ENCODE measurements at regions not wholly inside any gene's neighbourhood (a gene's known extent, or its start where the extent isn't known, plus 50 kb on each side); places are given as distances from the start of the nearest gene placed in this dataset.

DNA sequence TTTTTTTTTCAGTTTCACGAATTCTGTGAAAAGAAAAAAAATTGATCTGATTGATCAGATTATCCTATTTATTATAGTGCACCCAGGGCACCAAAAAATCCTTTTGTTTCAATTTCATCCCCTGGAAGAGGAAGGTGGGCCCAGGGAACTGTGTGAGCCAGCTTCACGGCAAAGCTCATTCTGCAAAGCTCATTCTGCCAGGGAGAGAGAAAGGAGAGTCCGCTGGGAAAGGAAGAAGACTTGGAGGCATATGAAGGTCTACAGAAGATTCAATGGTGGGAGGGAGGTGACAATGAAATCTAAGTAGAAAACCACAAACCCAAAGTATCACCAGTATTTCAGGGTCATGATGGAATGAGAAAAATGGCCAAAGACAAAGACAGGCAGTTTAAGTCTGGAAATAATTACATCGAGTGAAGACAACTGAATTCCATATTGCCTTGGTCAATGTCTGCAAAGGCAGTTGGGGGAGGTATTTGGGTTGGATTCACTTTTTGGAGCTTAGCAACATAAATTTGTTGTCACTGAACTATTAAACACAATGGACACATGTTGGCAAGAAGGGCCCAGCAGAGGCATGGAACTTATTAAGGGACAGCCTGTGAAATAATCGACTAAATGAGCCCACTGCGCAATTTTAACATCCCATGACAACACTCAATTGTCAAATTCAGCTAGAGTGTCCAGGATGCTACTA lies 587.8 kb upstream of the MKI67 start:
- DNase-seq (ENCODE audit: low spot score), result no peak

- no peak for DNase-seq (ENCODE audit: low spot score)
Observed at GRCh38 chr10:128714644-128715415, 588.6 kb upstream of the MKI67 start.

DNA sequence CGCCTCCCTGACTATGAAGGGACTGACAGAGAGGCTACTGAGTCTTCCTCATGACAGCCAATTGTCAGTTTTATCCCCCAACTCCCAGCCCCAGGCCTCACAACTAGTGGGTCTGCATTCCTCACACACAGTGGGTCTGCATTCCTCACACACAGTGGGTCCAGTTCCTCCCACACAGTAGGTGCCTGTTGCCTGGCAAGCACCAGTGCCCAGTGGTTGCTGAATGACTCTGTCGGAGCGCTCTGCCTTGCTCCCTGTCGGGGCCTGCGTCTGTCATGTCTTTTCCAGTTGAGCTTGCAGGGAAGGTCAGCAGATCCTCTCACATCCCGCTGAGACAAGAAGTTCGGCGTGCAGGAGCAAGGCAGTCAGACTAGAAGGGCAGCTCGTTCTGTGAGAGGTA lies 590.0 kb upstream of the MKI67 start:
- no peak for DNase-seq (ENCODE audit: low spot score)

- DNase-seq (ENCODE audit: low spot score), result no peak
Observed at GRCh38 chr10:128721963-128722445, 595.8 kb upstream of the MKI67 start.

DNA sequence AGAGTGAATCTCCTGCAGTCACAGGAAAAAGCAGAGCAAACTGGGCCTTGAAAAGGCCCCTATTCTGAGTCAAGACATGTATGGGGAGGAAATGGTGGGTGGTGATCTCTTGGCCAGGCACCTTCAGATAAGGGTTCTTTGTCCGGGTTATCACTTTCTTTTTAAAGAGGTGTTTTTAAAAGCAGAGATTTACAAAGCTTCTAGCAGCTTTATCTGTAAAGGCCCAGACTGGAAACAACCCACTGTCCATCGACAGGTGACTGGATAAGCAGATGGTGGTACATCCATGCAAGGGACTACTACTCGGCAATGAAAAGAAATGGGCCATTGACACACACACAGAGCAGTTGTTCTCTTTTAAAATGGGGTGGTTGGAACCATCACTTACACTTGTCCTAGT lies 596.7 kb upstream of the MKI67 start:
- no peak for DNase-seq (ENCODE audit: low spot score)

DNA sequence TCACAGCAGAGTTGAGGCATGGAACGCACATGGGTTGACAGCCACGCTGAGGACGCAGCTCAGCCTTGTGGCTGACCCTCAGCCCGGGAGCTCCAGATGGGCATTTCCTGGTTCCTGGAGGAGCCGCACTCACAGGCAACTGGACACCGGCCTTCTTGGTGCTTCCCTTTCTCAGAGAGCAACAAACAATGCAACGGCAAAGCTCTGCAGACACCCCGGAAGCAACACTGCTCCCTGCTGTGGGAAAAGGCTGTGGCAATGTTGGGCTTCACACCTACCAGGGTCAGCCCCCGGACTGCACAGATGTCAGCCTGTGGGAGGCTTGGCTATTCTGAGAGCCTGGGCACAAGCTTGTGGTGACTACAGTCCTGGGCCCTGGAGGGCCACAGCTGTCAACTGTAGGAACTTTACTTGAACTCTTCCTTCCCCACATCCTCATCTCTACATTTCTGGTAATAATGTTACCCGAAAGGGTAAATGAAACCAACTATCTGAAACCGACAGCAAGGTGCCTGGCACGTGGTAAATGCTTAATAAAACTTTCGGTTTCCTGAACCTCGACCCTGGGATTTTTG lies 597.5 kb upstream of the MKI67 start:
- DNase-seq (ENCODE audit: low spot score), result no peak

GRCh38 chr10:128725531-128725930 lies 599.3 kb upstream of the MKI67 start:
- no peak for DNase-seq (ENCODE audit: low spot score)

- DNase-seq (ENCODE audit: low spot score), result no peak
Observed at GRCh38 chr10:128727114-128727513, 600.9 kb upstream of the MKI67 start.

GRCh38 chr10:128729910-128730420 lies 603.7 kb upstream of the MKI67 start:
- no peak for DNase-seq (ENCODE audit: low spot score)

DNA sequence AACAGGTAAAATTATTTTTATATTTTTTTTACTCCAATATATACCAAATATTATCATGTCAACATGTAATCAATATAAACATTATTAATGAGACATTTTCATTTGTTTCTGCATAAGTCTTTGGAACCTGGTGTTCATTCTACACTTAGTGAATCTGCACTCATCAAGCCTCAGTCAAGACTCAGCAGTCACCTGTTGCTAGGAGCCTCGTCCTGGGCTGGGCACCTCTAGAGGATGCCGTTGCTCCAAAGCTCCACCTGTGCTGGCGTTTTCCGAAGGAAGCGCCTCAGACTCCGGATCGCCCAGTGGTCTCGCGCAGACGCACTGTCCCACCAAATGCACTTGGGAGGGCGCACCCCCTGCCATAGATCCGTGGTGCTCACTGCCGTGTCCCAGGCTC lies 604.7 kb upstream of the MKI67 start:
- DNase-seq (ENCODE audit: low spot score), result no peak

- DNase-seq (ENCODE audit: low spot score), result no peak
Observed at GRCh38 chr10:128734161-128734560, 607.9 kb upstream of the MKI67 start.

DNA sequence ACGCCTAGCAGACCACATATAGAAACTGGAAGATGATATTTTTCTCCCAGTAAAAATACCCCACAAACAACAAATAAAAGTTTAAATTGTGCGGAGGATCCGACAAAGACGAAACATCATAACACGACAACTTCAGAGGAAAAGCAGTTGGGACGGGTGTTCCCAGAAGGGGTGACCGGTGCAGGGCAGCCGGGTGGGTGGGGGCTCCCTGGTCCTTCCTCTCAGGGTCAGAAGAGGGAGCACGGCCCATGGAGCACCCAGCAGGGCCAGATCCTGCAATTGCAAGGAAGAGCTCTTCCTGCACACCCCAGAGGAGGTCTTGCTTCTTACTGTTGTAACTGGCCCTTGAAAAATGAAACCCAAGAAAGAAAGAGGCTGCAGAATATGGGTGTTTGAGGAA lies 608.5 kb upstream of the MKI67 start:
- DNase-seq (ENCODE audit: low spot score), result no peak

GRCh38 chr10:128735996-128736395 lies 609.8 kb upstream of the MKI67 start:
- no peak for DNase-seq (ENCODE audit: low spot score)

DNA sequence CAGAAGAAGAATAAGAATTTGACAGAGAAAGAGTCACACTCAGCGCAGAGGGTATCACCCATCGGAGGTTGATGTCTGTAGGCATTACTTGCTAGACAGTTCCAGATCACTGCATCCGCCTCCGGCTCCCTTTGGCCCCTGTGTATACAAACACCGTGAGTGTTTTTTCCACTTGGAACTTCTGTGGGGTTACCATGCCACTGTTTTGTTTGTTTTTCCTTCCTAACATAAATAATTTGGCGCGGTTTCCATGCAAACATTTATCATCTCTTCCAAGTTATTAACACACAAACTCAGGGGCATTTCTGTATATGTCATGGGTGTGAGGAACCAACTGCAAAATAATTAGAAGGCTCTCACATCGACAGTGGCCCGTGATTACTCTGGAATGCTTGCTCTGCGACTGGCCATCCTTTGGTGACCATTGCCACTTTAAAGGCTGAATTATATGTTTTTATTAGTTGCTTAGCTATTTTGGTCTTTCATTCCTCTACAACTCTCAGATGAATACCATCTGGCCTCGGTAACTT lies 612.2 kb upstream of the MKI67 start:
- DNase-seq (ENCODE audit: low spot score), result no peak

- DNase-seq (ENCODE audit: low spot score), result no peak
Observed at GRCh38 chr10:128739930-128740329, 613.7 kb upstream of the MKI67 start.

DNA sequence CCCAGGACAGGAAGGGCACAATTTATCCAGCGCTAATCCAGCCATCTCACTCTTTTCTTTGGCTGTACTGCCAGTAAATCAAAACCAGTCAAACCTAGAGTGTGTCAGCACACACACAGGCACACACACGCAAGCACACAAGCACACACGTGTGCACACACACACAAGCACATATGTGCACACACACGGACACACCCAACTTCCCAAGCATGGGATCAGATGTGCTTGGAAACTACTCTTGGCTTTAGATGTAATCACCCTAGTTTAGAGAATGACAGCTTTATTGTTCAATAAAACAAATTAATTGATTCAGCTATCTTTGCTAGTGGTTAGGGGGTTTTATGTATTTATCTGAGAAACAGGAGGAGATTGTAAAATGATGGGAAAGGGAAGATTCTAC lies 615.0 kb upstream of the MKI67 start:
- DNase-seq (ENCODE audit: low spot score), result no peak

DNA sequence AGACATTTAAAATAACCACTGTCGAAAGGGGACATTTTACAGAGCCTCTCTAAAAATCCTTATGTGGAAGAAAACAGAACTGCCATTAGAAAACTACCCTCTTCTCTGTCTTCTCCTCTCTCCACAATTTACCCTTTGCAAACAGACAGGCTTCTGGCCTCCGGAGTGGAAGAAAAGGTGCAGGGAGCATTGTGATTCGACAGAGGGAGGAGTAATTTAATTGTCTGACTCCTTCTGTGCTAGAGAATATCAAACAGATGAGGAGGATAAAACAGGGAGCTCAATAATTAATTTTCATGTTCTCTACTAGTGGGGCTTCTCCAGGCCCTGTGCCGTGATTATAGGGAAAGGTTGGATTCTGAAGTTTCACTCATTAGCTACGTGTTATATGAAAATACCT lies 615.5 kb upstream of the MKI67 start:
- no peak for DNase-seq (ENCODE audit: low spot score)

GRCh38 chr10:128744092-128744491 lies 617.9 kb upstream of the MKI67 start:
- DNase-seq (ENCODE audit: low spot score), result no peak

DNA sequence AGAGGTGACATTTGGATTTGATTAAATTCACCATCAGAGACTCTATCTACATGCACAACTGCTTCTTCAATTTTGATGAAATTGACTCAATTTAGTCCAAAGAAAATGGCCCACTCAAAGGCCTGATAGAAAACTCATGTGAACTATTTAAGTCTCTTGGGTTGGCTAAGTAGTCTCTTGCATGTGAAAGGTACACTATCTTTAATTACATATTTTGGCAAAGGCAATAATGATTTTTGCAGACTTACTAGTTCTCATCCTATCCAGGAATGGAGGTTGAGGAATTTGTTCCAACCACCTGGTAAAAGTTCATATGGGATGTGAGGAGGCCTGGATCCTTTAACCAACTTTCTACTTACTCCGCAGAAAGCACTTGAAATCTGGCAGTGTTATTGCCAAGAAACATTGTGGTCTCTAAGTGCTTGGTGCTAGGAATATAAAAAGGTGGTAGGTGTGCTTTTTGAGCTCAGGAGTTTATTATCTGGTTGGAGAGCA lies 618.6 kb upstream of the MKI67 start:
- no peak for DNase-seq (ENCODE audit: low spot score)

GRCh38 chr10:128747582-128748346 lies 621.5 kb upstream of the MKI67 start:
- no peak for DNase-seq (ENCODE audit: low spot score)

- DNase-seq (ENCODE audit: low spot score), result no peak
Observed at GRCh38 chr10:128751284-128751683, 625.1 kb upstream of the MKI67 start.

GRCh38 chr10:128751851-128752250 lies 625.6 kb upstream of the MKI67 start:
- no peak for DNase-seq (ENCODE audit: low spot score)
